HG02981 (cell line): ENCODE measurements at regions not wholly inside any gene's neighbourhood (a gene's known extent, or its start where the extent isn't known, plus 50 kb on each side); places are given as distances from the start of the nearest gene placed in this dataset.

Experiments used
- ATAC-seq: cut with Tn5 transposase; IDR thresholded peaks from one replicate; pipeline ENCODE4 v1.9.1; 2021; ENCODE audit warnings: mild to moderate bottlenecking, moderate library complexity; ENCODE audit not compliant: unreplicated experiment

DNA sequence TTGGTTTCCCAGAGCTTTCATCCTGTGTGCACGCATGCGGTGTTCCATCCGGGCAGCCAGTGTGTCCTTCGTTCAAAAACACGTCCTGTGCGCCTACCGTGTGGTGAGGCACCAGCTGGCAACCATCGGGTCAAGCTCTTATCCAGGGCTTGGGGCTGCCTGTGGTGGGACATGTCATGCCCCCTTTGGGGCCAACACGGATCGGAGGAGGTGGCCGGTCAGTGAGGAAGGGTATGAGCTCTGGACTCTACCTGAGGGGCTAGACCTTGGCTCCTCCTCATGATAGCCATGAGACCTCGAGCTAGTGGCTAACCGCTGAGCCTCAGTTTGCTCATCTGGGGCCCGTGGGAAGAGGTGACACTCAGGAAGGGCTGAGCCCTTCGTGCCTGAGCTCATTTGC lies 158.5 kb upstream of the PMEPA1 start:
- ATAC-seq = no peak

DNA sequence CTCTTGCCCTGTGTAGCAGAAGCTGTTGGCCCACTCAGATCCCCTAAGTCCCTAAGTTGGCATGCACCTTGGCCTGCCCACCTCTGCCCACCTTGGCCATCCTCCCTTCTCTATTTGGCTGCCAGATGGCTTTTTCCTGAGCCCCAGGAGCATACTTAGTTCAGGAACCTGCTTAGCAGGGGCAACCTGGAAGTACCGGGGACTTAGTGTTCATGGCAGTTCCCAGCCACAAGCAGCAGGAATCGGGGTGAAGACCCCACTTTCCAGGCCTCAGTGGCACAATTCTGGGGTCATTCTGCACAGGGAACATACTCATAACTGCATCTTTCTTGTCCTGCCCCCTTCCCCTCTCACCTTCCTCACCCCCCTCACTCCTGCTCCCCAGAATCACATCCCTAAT lies 158.0 kb upstream of the PMEPA1 start:
- ATAC-seq = no peak

DNA sequence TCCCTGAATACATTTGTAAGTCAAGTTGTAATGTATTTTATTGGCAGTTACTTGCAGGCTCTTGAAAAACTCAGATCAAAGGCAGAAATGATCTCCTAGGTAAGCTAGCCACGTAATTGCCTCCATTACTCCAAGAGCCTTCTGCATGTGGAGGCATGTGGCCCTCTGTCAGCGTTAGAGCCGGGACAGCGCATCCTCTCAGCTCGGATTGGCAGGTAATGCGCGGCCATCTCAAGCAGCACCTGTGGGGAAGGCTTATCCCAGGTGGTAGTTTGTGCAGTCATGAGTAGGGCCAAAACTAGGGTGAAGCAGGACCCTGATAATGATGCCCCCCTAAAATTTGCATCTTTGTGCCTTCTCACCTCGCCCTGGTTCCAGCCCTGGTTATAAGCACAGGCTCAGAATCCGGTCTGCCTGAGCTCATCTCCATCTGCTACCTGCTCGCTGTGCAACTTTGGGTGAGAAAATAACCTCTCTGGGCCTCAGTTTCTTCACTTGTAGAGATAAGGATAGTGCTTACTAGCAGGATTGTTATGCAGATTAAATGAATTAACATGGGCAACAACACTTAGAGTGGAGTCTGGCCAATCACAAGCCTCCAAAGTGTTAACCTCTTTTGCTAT lies 157.5 kb upstream of the PMEPA1 start:
- ATAC-seq = no peak

- ATAC-seq = no peak
Measured at GRCh38 chr20:57866250-57867106, 156.7 kb upstream of the PMEPA1 start.

GRCh38 chr20:57865266-57865665 lies 155.5 kb upstream of the PMEPA1 start:
- no peak for ATAC-seq

DNA sequence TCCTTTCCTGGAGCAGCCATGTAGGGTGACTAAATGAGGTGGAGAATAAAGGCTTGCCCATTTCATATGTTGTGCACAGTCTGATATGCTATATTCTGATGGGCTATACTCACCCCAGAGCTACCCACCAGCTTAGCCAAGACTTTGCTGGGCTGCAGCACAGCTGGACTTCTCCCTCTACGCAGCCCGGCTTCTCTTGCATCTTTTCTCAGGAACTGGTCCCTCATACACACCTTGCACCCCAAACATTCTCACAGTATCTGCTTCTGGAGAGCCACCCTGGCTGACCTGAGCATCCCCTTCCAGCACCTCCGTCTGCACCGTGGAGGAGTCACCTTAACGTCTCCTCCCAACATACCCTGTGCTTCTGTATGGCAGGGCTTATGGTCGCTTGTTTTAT lies 150.8 kb upstream of the PMEPA1 start:
- no peak for ATAC-seq

- ATAC-seq = no peak
Measured at GRCh38 chr20:57857969-57858368, 148.2 kb upstream of the PMEPA1 start.

DNA sequence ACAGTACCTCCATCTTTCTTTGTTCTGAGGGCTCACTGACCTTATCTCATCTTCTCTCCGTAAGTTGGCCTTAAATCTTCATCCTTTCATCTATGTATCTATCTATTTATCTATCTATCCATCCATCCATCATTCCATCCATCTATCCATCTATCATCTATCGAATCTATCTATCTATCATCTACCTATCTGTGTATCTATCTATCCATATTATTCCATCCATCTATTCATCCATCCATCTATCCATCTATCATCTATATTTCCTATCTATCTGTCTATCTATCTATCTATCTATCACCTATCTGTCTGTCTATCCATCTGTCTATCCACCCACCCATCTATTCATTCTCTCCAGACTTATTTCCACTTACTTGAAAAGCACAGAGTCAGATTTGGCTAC lies 147.3 kb upstream of the PMEPA1 start:
- no peak for ATAC-seq

DNA sequence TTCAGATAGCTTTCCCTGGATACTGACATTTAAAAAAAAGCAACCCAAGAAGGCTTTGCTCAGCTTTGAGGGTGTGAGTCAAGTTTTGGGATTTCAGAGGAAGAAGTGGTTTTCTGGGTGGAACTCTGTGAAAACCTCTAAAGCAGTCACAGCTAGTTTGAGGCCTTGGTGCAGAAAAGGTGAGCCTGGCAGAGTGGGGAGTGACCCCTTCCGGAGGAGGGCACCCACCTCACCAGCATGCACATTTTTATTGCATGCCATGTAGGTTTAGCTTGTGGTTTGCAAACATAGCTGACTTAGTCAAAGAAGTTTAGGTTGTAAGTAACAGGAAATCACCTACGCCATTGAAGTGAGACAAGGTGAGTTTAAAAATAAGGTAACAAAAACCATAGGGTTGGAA lies 146.8 kb upstream of the PMEPA1 start:
- ATAC-seq = no peak

- ATAC-seq = no peak
Measured at GRCh38 chr20:57851796-57852195, 142.0 kb upstream of the PMEPA1 start.

DNA sequence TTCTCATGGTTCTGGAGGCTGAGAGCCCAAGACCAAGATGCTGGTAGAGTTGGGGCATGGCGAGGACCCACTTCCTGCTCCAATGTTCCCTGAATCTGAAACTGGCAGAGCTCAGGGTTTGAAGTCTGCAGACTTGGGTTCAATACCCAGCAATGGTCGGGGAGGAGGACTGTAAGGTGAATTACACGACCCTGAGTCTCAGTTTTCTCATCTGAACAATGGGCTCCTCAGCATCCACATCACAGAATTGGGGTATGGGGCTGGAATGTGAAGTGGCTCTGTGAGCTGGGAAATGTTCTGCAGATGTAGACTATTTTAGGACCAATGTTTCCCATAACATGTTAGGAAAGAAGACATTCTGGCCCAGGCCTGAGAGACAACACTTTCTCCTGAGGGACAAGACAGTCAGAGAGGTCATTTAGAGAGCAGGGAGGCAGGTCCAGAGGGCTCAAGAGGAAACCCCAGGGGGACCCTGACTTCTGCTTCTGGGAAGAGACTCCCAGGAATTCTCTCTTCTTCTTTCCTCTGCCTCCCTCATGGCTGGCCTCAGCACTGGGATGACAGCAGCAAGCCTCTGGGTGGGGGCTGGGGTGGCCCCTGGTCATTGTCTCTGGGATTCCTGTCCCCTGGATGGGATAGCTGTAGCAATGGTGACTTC lies 141.3 kb upstream of the PMEPA1 start:
- no peak for ATAC-seq

GRCh38 chr20:57849521-57850215 lies 139.9 kb upstream of the PMEPA1 start:
- no peak for ATAC-seq

- ATAC-seq = no peak
Measured at GRCh38 chr20:57849121-57849520, 139.3 kb upstream of the PMEPA1 start.

- no peak for ATAC-seq
Measured at GRCh38 chr20:57848282-57848681, 138.5 kb upstream of the PMEPA1 start.

GRCh38 chr20:57847104-57847503 lies 137.3 kb upstream of the PMEPA1 start:
- no peak for ATAC-seq

DNA sequence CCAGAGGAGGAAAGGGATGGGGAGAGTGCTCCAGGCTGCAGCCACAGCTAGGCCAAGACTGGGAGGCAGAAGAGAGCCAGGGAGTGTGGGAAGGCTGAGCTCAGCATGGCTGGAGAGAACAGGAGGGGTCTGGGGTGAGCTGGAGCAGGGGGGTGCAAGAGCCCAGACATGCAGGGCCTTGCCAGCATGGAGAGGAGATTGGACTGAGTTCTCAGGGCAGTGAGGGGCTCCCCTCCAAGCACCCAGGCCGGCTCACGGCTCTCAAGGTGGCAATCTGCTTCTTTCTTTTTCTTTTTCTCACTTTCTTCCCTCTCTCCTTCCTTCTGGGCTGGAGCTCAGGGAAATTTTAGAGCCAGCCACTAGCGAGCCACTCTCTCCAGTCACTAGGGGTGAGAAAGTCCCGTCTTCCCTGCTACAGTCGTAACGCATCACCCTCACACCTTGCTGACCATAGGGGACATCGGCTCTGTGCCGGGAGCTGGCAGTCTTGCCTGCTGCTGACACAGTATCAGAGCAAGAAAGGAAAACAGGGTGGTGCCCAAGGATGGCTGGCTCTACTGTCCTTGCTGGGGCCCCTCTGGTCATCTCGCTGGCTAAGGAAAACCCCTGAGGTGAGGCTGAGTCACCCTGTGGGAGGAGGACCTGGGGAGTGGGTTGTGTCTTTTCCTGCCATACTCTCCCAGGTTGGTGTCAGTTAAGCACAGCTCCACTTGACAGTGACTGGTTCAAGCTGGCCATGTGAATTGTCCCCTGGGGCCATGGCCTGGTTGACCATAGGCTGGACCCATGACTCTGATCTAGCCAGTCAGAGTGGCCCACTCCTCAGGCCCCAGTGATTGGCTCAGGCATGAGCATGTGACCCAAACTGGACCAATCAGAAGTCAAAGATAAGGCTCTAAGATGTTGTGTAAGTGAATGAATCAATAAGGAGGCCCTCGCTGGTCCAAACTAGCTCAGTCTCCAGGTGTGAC lies 135.1 kb upstream of the PMEPA1 start:
- no peak for ATAC-seq

GRCh38 chr20:57843941-57844625 lies 134.3 kb upstream of the PMEPA1 start:
- ATAC-seq = no peak

DNA sequence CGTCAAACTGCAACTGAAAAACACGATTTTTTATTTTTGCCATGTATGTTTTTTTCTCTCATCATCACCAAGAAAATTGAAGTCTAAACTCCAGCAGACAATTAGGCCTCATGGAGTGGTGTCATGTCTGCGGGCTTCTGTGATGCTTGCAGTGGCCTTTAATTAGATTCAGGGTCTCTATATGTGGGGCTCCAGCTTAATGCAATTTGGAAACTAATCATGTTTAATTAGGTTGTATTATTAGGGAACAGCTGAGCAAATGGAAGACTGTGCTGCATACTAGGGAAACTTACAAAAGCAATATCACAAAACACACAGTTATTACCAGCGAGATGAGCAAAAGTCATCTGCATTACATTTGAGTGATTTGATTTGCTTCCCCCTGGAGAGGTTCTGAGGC lies 132.9 kb upstream of the PMEPA1 start:
- ATAC-seq = no peak

DNA sequence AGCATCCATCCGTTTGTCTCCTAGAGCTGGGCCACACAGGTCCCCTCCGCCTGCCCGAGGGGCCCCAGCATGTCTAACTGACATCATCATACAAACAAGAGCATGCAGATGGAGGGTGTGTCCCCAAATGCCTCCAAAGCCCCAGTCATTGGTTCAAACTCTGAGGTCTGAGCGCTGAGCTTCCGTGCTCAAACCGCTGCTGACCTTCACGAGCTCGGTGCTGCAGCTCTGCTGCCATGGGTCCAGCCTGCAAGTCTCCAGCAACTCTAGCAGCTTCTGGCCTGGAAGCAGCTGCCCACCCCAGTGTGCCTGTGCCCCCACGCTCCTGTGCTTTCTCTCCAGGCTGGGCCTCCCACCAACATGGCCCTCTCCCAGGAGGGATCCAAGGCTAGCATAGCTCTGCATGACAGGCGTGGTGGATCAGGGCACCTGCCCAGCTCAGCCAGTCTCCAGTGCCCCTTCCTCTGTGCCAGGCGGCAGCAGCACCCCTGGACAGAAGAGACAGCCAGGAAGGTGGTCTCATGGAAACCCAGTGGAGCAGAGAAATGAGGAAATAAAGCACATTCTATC lies 131.6 kb upstream of the PMEPA1 start:
- no peak for ATAC-seq
